Esophagus muscularis mucosa (tissue), 4 donors: ENCODE measurements at regions not wholly inside any gene's neighbourhood (a gene's known extent, or its start where the extent isn't known, plus 50 kb on each side); places are given as distances from the start of the nearest gene placed in this dataset.

ENCODE experiments used
- DNase-seq: peaks from one replicate; pipeline ENCODE4 v3.0.0-alpha.2; 2017; ENCODE audit errors: extremely low spot score
- H3K27ac ChIP-seq, 4 donors: fragments of 200-600 bp; sonication (generic); replicated peaks in 1 of 4; 1 replicate in 3 of 4; 2 replicates in 1 of 4; pipeline ENCODE4 v1.5.1; 2016 to 2019; ENCODE audit warnings: mild to moderate bottlenecking in 1 of 4
- H3K27me3 ChIP-seq, 4 donors: fragments of 200-600 bp; sonication (generic); one replicate each; pipeline versions ENCODE4 v1.5.1 to v1.6.0; 2016 to 2019
- H3K36me3 ChIP-seq, 4 donors: fragments of 200-600 bp; sonication (generic); one replicate each; pipeline ENCODE4 v1.5.1; 2016 to 2019
- H3K4me1 ChIP-seq, 4 donors: fragments of 200-600 bp; sonication (generic); one replicate each; pipeline ENCODE4 v1.5.1; 2016 to 2019
- H3K4me3 ChIP-seq, 4 donors: fragments of 200-600 bp; sonication (generic); 1 replicate in 2 of 4; 2 replicates in 2 of 4; pipeline ENCODE4 v1.5.1; 2016 to 2019; ENCODE audit warnings: mild to moderate bottlenecking in 4 of 4, moderate library complexity in 1 of 4
- H3K9me3 ChIP-seq, 4 donors: fragments of 200-600 bp; sonication (generic); 1 replicate in 3 of 4; 2 replicates in 1 of 4; pipeline ENCODE4 v1.5.1; 2016 to 2019
- CTCF ChIP-seq, 3 experiments: fragments of 200-600 bp in 2 of 3; fragments of 450-650 bp in 1 of 3; sonication (generic) in 2 of 3; IDR thresholded peaks; one replicate each; pipeline ENCODE4 v1.5.1; 2017 to 2019; ENCODE audit warnings: antibody characterized with exemption in 3 of 3, mild to moderate bottlenecking in 2 of 3, moderate library complexity in 1 of 3
- EP300 ChIP-seq: sonication (generic); formaldehyde crosslinking; IDR thresholded peaks from one replicate; pipeline ENCODE4 v1.6.1; 2017; ENCODE audit warnings: antibody characterized with exemption
- POLR2A ChIP-seq: fragments of 450-650 bp; IDR thresholded peaks from one replicate; pipeline ENCODE4 v1.6.1; 2017; ENCODE audit warnings: antibody characterized with exemption, moderate library complexity, mild to moderate bottlenecking, low read depth
- POLR2AphosphoS5 ChIP-seq, 2 donors: sonication (generic); formaldehyde crosslinking; IDR thresholded peaks; one replicate each; pipeline ENCODE4 v1.6.1; 2017; ENCODE audit warnings: antibody characterized with exemption in 2 of 2
- WGBS: methylation state at CpG from one replicate; pipeline ENCODE4 v1.1.5; 2018; 5-methylcytosine and 5-hydroxymethylcytosine counted together
- intact Hi-C: fragments of 100-400 bp; cut with DNase I; formaldehyde crosslinking; loops from one replicate; pipeline ENCODE4 v1.15.1; 2023

GRCh38 chr20:56094228-56094627 lies 88.9 kb upstream of the CBLN4 start:
- no peak overlapping the region for H3K4me3 ChIP-seq
- peaks cover 0 to 8% (median 4%) of the 10 kb centered on the region in 4 donors for H3K9me3 ChIP-seq
- H3K4me1 ChIP-seq: no peaks in the 10 kb centered on the region
- H3K27me3 ChIP-seq: no peaks in the 10 kb centered on the region
- no peaks in the 10 kb centered on the region for H3K36me3 ChIP-seq
- DNase-seq: no peak
- WGBS: 52% methylated on average over 5 of the region's 5 CpGs
- no peak overlapping the region for H3K27ac ChIP-seq
- intact Hi-C loops: no loop called here
- TF ChIP-seq CTCF (IDR thresholded peaks at IDR 0.05): no peak

GRCh38 chr20:56098981-56099500 lies 93.7 kb upstream of the CBLN4 start:
- Histone ChIP-seq H3K9me3 (peaks cover 0 to 11% (median 2%) of the 10 kb centered on the region in 4 donors), H3K27me3 (no peaks in the 10 kb centered on the region), H3K27ac (no peak overlapping the region), H3K4me3 (no peak overlapping the region), H3K4me1 (no peaks in the 10 kb centered on the region), H3K36me3 (no peaks in the 10 kb centered on the region)
- WGBS: 33% methylated on average over 1 of the region's 1 CpG
- DNase-seq: no peak
- intact Hi-C loops: no loop called here
- TF ChIP-seq POLR2AphosphoS5 (IDR thresholded peaks at IDR 0.05) (no peak), EP300 (no peak), CTCF (IDR thresholded peaks at IDR 0.05) (no peak), POLR2A (no peak)

- Histone ChIP-seq H3K4me3 (no peak overlapping the region), H3K4me1 (no peaks in the 10 kb centered on the region), H3K9me3 (no peaks in the 10 kb centered on the region), H3K36me3 (no peaks in the 10 kb centered on the region), H3K27ac (no peak overlapping the region), H3K27me3 (no peaks in the 10 kb centered on the region)
- 73% methylated on average over 9 of the region's 9 CpGs for WGBS
- intact Hi-C loops: no loop called here
- DNase-seq: no peak
- TF ChIP-seq POLR2A (no peak), CTCF (IDR thresholded peaks at IDR 0.05) (no peak), EP300 (no peak), POLR2AphosphoS5 (IDR thresholded peaks at IDR 0.05) (no peak)
These were observed 106.8 kb upstream of the CBLN4 start for GRCh38 chr20:56111961-56112730.

- Histone ChIP-seq H3K4me1 (no peaks in the 10 kb centered on the region), H3K4me3 (no peak overlapping the region), H3K27ac (no peak overlapping the region), H3K9me3 (no peaks in the 10 kb centered on the region), H3K36me3 (no peaks in the 10 kb centered on the region), H3K27me3 (no peaks in the 10 kb centered on the region)
- intact Hi-C loops: no loop called here
- DNase-seq: no peak
- no peak for TF ChIP-seq CTCF (IDR thresholded peaks at IDR 0.05)
- TF ChIP-seq POLR2AphosphoS5 (IDR thresholded peaks at IDR 0.05): no peak
- no peak for TF ChIP-seq EP300
- no peak for TF ChIP-seq POLR2A
- 63% methylated on average over 6 of the region's 6 CpGs for WGBS
These were observed 112.0 kb upstream of the CBLN4 start for GRCh38 chr20:56117350-56117749.

GRCh38 chr20:56121850-56122249 lies 116.5 kb upstream of the CBLN4 start:
- WGBS: 59% methylated on average over 1 of the region's 1 CpG
- intact Hi-C loops: no loop called here
- H3K4me1 ChIP-seq: no peaks in the 10 kb centered on the region
- H3K9me3 ChIP-seq: peaks cover 0 to 3% (median 0%) of the 10 kb centered on the region in 4 donors
- DNase-seq: no peak
- H3K27ac ChIP-seq: no peak overlapping the region
- H3K36me3 ChIP-seq: no peaks in the 10 kb centered on the region
- no peak for TF ChIP-seq POLR2A
- no peak for TF ChIP-seq POLR2AphosphoS5 (IDR thresholded peaks at IDR 0.05)
- no peak for TF ChIP-seq CTCF (IDR thresholded peaks at IDR 0.05)
- TF ChIP-seq EP300: no peak
- H3K27me3 ChIP-seq: no peaks in the 10 kb centered on the region
- H3K4me3 ChIP-seq: no peak overlapping the region
